GM13976 (cell line): ENCODE measurements at regions not wholly inside any gene's neighbourhood (a gene's known extent, or its start where the extent isn't known, plus 50 kb on each side); places are given as distances from the start of the nearest gene placed in this dataset.
"Not testable (repeated sequence)": the region's sequence is repeated elsewhere in the genome, so short reads cannot be mapped to it uniquely, and the experiment has no call there.

ENCODE experiments used
- DNase-seq: peaks from one replicate; pipeline ENCODE4 v3.0.0; 2012; ENCODE audit warnings: low spot score
- CTCF ChIP-seq: IDR thresholded peaks from 2 replicates; pipeline ENCODE4 v1.5.1; 2012; ENCODE audit warnings: borderline replicate concordance, mild to moderate bottlenecking; ENCODE audit not compliant: insufficient read depth; ENCODE audit errors: extremely low read depth, missing control alignments, control extremely low read depth
- in situ Hi-C: fragments of 300-500 bp; cut with MboI; formaldehyde crosslinking; loops from one replicate; pipeline ENCODE4 v1.12.0; 2022; ENCODE audit warnings: low sequenced_read_pairs, mixed read lengths, inconsistent platforms; ENCODE audit not compliant: unreplicated experiment

GRCh38 chr4:184906480-184907097, 80.8 kb upstream of the ACSL1 start:
- no peak for TF ChIP-seq CTCF
- no peak for DNase-seq
- in situ Hi-C loops: no loop called here

GRCh38 chr4:184907216-184907615, 81.4 kb upstream of the ACSL1 start:
- TF ChIP-seq CTCF: no peak
- in situ Hi-C loops: no loop called here
- no peak for DNase-seq

GRCh38 chr4:184907810-184908209, 82.0 kb upstream of the ACSL1 start:
- in situ Hi-C loops: no loop called here
- no peak for DNase-seq
- TF ChIP-seq CTCF: no peak

- in situ Hi-C loops: no loop called here
- DNase-seq: no peak
- no peak for TF ChIP-seq CTCF
Measured at GRCh38 chr4:184911310-184911709, 85.5 kb upstream of the ACSL1 start.

DNA sequence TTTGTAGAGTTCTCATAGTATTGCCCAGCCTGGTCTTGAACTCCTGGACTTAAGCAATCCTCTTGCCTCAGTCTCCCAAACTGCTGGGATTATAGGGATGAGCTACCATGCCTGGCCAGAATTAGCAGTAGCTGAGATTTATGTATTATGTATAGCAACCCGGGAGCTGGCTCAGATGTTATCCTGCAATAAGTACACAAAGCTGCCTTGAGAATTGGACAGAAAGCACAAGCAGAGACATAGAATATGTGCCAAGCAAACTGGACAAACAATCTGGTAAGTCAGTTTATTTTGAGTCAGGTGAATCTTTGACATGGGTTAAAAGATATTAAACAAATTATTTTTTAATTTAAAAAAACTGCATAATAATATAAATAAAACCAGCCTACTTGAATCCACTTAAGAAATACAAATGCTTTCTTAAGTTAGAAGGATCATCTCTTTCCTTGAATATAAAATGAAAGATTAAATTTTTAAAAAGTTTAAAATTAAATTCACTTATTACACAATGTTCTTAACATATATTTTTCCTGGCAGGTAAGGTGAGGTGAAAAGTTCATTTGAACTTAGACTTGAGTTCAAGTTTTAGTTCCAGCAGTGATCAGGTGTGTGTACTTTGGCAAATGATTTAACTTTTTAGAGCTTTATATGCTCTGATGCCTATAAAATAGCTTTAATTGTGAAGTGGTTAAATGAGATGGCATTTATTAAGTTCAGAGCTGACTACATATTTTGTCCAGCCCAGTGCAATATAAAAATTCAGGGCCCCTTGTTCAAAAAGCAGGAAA, 87.8 kb upstream of the ACSL1 start:
- TF ChIP-seq CTCF: no peak
- DNase-seq: no peak
- in situ Hi-C loops: no loop called here

DNA sequence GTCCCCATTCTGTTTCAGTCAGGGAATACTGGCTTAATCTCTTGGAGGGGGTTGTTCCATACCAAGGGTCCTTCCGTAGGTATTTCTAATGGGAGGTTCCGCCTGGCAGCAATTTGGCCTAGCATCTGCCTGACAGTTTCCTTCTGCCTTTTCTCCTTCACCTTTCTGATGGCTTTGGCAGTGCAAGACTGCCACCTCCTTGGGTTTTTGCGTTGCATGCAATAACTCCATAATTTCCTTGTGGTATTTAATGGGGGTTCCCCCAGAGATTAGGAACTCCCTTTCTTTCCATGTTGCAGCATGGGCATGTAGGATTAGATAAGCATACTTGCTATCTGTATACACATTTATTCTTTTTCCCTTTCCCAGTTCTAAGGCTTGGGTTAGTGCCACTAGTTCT, 93.0 kb upstream of the ACSL1 start:
- DNase-seq, in situ Hi-C loops: not testable (repeated sequence)

GRCh38 chr4:184921456-184921855, 95.7 kb upstream of the ACSL1 start:
- no peak for DNase-seq
- in situ Hi-C loops: no loop called here
- no peak for TF ChIP-seq CTCF
